Chondrocyte (in vitro differentiated cells): ENCODE measurements at regions not wholly inside any gene's neighbourhood (a gene's known extent, or its start where the extent isn't known, plus 50 kb on each side); places are given as distances from the start of the nearest gene placed in this dataset.

Source experiments
- DNase-seq: peaks from one replicate; pipeline ENCODE4 v3.0.0; 2021; ENCODE audit warnings: mixed read lengths, low spot score
- H3K27ac Mint-ChIP-seq: one replicate; pipeline ENCODE4 v1.8.0; 2021; ENCODE audit warnings: mild to moderate bottlenecking, moderate library complexity, mixed read lengths; ENCODE audit not compliant: unreplicated experiment
- H3K27me3 Mint-ChIP-seq: 2 replicates; pipeline ENCODE4 v1.8.0; 2021; ENCODE audit warnings: low read depth, mixed read lengths
- H3K36me3 Mint-ChIP-seq: 2 replicates; pipeline ENCODE4 v1.8.0; 2021; ENCODE audit warnings: low read depth, mixed read lengths
- H3K4me1 Mint-ChIP-seq: 2 replicates; pipeline ENCODE4 v1.8.0; 2021; ENCODE audit warnings: low read depth, mild to moderate bottlenecking, mixed read lengths
- H3K4me3 Mint-ChIP-seq: one replicate; pipeline ENCODE4 v1.8.0; 2021; ENCODE audit warnings: mild to moderate bottlenecking, moderate library complexity, mixed read lengths; ENCODE audit not compliant: unreplicated experiment
- H3K9me3 Mint-ChIP-seq: 2 replicates; pipeline ENCODE4 v1.8.0; 2021; ENCODE audit warnings: low read depth, mixed read lengths
- CTCF ChIP-seq: fragments of 200-600 bp; sonication (generic); IDR thresholded peaks from 2 replicates; pipeline ENCODE4 v1.5.0; 2021; ENCODE audit warnings: antibody characterized with exemption, mild to moderate bottlenecking, moderate library complexity

DNA sequence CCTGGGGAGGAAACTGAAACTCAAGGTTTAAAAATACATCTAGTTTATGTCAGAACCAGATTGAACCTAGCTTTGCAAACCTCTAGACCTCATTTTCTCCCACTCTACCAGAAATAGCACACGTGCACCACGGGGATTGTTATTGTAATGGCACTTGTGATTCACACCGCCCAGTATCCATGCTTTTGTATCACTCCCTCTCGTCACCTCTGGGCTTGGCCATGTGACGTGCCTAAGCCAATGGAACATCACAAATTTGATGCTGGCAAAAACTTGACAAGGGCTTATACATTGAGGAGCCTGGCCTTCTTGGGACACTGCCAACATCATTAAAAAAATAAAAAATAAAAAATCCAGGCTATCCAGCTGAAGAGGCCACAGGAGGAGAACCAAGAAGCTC is 495.8 kb upstream of the POU3F3 start:
- TF ChIP-seq CTCF = no peak
- no peaks in the 10 kb centered on the region for H3K4me1 Mint-ChIP-seq
- H3K4me3 Mint-ChIP-seq = no peak overlapping the region
- no peaks in the 10 kb centered on the region for H3K9me3 Mint-ChIP-seq
- no peak overlapping the region for H3K27ac Mint-ChIP-seq
- no peaks in the 10 kb centered on the region for H3K36me3 Mint-ChIP-seq
- H3K27me3 Mint-ChIP-seq = peaks cover 2% of the 10 kb centered on the region
- no peak for DNase-seq

- H3K27me3 Mint-ChIP-seq = peaks cover 2% of the 10 kb centered on the region
- no peak overlapping the region for H3K4me3 Mint-ChIP-seq
- no peaks in the 10 kb centered on the region for H3K36me3 Mint-ChIP-seq
- no peak for DNase-seq
- H3K4me1 Mint-ChIP-seq = no peaks in the 10 kb centered on the region
- no peak for TF ChIP-seq CTCF
- H3K9me3 Mint-ChIP-seq = no peaks in the 10 kb centered on the region
- H3K27ac Mint-ChIP-seq = no peak overlapping the region
These were observed 492.5 kb upstream of the POU3F3 start for GRCh38 chr2:104361414-104361813.

GRCh38 chr2:104368089-104368488 is 485.8 kb upstream of the POU3F3 start:
- H3K27ac Mint-ChIP-seq = no peak overlapping the region
- DNase-seq = no peak
- no peaks in the 10 kb centered on the region for H3K36me3 Mint-ChIP-seq
- H3K4me3 Mint-ChIP-seq = no peak overlapping the region
- peaks cover 13% of the 10 kb centered on the region for H3K4me1 Mint-ChIP-seq
- H3K27me3 Mint-ChIP-seq = no peaks in the 10 kb centered on the region
- no peak for TF ChIP-seq CTCF
- no peaks in the 10 kb centered on the region for H3K9me3 Mint-ChIP-seq

- Mint-ChIP-seq H3K27me3 (peaks cover 2% of the 10 kb centered on the region), H3K36me3 (no peaks in the 10 kb centered on the region), H3K4me3 (no peak overlapping the region), H3K4me1 (peaks cover 13% of the 10 kb centered on the region), H3K9me3 (no peaks in the 10 kb centered on the region), H3K27ac (no peak overlapping the region)
- no peak for DNase-seq
- TF ChIP-seq CTCF = no peak
These were observed 482.7 kb upstream of the POU3F3 start for GRCh38 chr2:104371087-104371781.

GRCh38 chr2:104375206-104375605 is 478.7 kb upstream of the POU3F3 start:
- no peak for DNase-seq
- peaks cover 29% of the 10 kb centered on the region for H3K4me1 Mint-ChIP-seq
- H3K36me3 Mint-ChIP-seq = no peaks in the 10 kb centered on the region
- peaks cover 5% of the 10 kb centered on the region for H3K27me3 Mint-ChIP-seq
- no peak for TF ChIP-seq CTCF
- H3K9me3 Mint-ChIP-seq = no peaks in the 10 kb centered on the region
- no peak overlapping the region for H3K4me3 Mint-ChIP-seq
- no peak overlapping the region for H3K27ac Mint-ChIP-seq
